NCI-H748 treated with DMSO at 0.1 percent for 48 hours (cell line): ENCODE measurements at regions not wholly inside any gene's neighbourhood (a gene's known extent, or its start where the extent isn't known, plus 50 kb on each side); places are given as distances from the start of the nearest gene placed in this dataset.
"Not testable (repeated sequence)": the region's sequence is repeated elsewhere in the genome, so short reads cannot be mapped to it uniquely, and the experiment has no call there.

Experiments
- DNase-seq: peaks from one replicate; lab custom pipeline; 2025; lab: John Stamatoyannopoulos, UW

DNA sequence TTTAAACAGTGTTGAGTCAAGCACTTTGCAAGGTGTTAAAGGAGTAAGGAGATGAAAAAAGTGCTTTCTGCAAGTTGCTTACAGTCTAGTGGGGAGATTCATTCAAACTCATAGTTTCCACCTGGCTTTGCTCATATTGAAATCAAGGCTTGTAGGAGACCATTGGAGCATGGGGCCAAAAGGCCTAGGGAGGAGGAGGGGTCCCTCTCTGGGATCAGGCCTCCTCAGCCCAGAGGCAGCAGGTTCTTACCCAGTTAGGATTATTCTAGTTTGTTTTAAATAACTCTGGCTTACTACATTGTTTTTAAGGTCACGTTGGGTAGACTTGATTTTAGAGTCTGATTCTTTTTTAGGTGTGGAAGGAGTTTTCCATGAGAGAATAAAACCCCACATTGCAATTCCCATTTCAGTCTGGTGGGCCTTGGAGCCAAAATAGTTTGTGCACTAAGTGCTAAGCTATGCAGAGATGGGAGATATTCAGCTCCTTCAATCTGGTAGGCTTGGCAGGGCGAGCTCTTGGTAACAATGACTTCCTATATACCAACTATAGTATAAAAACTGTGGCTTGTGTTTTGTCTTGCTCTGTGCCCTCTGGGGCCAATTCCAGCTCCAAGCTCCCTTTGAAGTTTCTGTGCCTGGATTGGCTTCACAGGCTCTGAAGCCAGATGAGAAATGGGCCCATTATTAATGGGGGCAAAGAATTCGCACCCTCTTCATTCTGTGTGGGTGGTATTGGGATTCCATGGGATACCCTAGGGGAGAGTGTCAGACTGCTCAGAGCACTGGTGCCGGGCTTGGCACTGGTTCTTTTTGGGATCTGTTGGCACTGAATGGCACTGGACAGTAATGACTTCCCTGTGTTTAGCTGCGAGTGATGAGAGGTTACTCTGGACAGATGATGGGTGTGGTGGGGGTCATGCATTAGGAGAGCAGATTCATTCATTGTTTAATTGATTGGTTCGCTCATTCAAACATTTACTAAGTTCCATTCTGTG lies 301.1 kb downstream of the MYCN start:
- no peak for DNase-seq

DNA sequence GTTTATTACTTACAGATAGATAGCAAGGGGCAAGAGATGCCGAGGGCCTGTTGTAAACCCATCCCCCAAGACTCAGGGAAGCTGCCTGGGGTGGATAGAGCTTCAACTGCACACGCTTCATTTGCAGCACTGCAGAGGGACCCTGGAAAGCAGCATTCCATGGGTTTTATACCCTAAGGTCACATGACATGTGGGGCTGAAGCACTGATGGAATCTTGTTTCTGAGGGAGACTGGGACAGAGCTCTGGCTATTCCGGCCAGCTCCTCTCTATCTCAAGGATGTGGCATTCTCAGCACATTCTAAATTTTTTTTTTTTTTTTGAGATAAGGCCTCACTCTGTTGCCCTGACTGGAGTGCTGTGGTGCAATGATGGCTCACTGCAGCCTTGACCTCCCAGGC lies 300.1 kb downstream of the MYCN start:
- DNase-seq, result no peak

DNA sequence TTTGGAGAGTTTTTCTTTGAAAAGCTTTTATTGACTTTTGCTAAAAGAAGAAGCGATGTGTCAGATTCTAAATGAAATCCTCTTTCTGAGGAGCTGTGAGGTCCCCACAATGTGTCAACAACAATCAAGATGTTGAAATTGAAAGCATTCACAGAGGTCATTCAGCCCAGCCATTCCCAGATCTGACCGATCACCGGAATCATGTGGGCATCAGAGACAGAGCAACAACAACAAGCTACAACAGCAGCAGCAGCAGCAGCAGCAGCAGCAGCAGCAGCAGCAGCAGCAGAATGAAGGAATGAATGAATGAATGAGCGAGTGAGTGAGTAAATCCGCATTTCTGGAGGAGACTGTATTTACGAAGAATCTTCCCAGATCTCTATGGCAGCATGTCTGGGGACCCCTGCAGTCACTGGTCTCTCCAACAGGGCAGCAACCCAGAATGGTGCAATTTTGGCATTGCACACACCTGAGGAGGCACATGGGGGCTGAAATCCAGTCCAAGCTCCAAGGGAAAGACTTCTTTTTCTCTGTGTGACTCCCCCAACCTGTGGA lies 299.0 kb downstream of the MYCN start:
- DNase-seq, result no peak

DNA sequence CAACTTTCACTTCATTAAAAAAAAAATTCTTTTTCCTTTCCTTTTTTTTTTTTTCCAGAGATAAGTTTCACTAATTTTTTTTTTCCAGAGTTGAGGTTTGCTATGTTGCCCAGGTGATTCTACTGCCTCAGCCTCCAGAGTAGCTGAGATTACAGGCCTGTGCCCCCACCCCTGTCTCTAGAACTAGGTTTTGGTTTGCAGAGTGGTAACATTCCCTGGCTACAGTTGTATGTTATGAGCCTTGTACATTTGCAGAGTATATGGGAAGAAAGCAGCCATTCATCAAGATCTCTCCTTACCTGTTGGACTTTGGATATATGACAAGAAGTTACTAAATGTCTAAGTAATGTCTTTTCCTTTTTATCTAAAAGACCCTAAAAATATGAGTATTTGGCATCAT lies 298.4 kb downstream of the MYCN start:
- no peak for DNase-seq

DNA sequence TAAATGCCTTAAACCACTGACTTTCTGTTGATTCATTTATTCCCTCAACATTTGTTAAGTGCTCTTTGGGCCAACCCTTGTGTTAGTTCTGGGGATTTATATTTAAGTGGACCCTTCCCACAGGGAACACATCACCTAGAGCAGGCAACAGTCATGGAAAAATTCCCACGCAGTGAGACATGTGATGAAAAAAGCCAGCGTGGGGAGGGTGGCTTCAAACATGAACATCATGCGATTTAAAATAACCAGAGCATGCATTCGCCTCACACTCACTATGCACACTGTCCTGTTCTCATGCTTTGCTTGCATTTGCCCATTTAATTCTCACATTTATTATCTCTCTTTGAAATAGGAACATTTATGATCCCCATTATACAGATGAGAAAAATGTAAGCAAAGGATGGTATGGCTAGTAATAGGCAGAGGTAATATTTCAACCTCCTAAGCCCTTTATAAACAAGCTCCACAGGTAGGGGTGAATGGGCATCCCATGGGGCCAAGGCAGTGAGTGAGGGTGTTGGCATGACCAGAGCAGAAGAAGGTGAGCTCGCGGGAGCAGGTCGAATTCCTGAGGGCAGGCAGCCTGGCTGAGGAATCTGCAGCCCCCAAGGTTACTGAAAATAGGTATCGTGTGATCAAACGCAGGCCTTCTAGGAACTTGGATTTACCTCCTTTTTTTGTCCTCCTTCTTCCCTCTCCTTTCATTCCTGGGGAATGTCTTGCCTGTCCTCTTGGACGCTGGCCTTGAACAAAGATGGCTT lies 297.8 kb downstream of the MYCN start:
- DNase-seq, result no peak

DNA sequence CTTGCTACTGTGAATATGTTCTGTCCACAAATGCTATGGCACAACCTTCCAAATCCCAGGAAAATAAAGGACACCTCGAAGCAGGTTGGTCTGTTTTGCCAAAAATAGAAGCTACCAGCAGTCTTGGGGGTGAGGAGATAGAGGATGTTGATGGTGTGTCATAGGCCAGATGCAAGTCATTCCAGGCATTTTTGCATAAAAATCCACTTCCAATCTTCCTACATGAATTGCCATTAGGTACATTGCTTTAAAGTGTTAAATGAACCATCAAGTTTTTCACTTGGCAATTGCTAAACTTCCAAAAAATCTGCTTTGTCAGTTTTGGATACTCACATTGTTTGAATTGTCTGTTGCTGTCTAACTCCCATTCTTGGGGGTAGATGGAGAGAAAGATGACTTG lies 295.4 kb downstream of the MYCN start:
- no peak for DNase-seq

DNA sequence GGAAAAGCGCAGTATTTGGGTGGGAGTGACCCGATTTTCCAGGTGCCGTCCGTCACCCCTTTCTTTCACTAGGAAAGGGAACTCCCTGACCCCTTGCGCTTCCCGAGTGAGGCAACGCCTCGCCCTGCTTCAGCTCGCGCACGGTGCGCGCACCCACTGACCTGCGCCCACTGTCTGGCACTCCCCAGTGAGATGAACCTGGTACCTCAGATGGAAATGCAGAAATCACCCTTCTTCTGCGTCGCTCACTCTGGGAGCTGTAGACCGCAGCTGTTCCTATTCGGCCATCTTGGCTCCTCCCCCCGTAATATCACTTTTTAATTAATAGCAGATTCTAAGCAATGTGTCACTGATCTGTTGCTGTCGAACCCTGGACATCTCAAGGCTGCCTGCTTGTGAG lies 294.9 kb downstream of the MYCN start:
- not testable (repeated sequence) for DNase-seq

DNA sequence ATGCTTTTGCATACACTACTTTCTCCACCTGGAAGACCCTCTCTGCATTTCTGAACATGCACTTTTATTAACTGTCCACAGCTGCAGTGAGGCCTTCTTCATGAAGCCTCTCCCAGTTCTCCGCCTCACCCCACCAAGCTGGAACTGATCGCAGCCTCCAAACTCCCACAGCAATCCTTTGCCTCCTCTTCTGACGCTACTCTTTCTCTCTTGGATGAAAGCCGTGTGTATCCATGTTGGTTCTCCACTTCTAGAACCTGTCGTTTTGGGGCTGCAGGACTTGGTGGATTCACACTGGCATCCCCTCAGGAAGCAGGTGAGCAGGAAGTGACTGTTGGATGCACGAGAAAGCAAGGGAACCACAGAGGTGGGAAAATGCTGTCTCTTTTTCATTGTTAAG lies 288.6 kb downstream of the MYCN start:
- DNase-seq, result no peak

DNA sequence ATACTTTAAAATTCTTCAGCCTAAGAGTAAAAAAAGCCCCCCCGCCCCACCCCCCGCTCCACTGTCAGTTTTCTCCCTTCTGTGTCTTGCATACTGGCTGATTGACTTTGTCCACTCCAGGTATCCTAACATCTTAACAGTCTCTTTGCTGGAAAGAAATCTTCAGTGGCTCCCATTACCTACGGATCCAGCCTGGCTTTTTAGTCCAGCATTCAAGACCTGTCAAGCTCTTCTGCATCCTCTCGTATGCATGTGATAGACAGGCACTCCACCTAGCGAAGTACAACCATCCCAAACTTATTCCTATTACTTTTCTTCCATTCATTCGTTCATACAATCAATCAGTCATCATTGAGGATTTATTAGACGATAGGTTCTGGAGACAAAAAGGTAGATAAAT lies 288.1 kb downstream of the MYCN start:
- DNase-seq, result no peak

DNA sequence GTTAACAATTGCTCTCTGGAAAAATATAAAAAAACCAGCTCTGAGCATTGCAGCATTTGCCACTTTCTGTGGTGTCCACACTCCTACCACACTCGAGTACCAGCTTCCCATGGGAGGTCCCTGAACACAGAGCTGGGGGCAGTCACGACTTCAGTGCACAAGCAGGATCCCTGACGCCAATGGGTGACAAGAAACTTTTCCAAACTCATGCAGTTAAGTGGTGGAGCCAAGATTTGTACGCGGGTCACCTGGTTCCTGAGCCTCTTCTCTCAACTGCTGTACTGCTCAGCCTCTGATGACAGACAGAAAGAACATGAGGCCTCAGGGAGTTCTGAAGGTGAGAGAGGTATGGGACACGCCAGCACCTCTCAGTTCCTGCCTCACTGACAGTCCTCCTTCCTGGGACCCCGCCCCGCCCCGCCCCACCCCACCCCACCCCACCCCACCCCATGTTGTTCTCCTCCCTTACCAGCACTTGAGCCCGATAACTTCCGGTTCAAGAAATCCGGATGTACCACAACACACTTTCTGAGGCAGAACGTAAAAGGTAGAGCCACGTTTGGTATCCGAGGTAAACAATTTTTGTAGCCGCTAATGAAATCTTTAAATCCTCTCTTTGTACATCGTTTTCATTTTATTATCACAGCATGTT lies 287.6 kb downstream of the MYCN start:
- DNase-seq, result no peak

DNA sequence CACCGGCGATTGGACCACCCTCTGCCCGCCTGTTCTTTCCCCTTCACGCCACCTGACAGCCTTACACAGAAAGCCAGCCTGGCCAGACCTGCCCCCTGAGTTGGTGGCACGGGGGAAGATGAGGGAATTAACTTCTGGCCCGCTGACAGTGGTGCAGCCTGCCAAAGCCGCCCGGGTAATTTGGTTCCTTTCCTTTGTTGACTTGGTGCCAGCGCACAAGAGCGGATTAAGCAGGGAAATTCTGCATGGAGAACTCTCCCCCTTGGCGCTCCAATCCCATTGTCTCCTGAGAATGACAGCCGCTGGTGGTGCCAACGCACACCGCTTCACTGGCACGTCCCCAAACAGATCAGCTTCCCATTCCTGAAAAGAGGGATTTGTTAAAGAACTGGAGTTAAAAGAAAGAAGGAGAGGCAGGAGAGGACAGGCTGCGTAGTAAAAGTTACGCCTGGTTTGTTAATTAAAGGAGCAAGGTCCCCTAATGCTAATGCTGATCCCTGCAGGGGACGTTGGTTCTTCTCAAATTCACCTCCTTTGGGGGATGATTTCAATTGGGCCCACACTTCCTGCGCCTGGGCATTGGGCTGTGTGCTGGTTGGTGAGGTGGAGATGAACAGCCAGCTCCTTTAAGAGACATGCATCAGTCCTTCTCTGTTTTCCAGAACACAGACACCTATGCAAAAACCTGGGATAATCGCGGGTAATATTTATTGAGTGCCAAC lies 286.8 kb downstream of the MYCN start:
- no peak for DNase-seq

DNA sequence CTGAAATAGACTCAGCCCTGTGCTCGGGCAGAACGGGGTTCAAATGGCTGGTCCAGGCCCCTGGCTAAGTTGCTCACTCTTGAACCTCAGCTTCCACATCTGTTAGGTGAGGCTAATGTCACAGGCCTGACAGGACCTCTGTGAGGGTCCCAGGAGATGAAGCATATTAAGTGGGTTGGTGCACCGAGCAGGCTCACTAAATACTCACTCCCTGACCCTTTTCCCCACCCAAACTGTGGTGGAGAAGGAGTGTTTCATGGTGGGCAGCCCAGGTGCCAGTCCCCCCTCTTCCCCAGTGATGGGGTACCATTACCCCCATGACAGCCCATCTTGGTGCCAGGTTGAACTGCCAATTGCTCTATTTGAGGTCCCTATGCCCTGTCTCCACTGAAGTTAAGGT lies 286.0 kb downstream of the MYCN start:
- DNase-seq, result no peak

DNA sequence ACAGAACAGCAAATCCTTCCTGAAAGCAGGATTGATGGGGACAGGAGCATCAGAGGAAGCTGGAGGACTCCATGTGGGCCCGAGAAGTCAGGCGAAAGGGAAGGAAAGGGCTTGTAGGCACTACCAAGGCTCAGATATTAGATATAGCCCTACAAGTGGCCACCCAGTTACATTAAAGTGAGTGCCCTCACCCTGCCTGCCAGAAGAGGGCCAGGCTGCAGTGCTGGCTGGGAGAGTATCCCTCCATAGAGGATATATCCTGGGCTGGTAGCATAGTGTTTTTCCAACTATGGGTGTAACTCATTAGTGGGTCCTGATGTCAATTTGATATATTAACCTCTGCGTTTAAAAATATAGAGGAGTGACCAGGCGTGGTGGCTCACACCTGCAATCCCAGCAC lies 285.2 kb downstream of the MYCN start:
- no peak for DNase-seq

DNA sequence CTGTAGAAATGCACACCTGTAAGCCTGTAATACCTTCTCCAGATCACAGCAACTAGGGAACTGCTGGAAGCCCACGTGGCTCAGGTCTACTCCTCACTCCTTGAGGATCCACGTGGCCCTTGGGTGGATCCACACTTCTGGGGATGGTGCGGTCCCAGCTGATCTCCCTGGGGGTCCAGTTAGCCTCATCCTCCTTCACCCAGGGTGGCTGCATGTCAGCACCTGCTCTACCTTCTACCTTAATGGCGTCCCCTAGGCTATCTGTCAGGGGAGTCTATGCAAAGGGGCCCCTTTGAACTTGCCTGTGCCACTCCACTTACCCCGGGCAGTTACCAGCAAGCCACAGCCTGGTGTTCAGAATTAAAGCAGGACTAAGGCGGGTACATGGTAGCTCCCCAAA lies 284.7 kb downstream of the MYCN start:
- no peak for DNase-seq

DNA sequence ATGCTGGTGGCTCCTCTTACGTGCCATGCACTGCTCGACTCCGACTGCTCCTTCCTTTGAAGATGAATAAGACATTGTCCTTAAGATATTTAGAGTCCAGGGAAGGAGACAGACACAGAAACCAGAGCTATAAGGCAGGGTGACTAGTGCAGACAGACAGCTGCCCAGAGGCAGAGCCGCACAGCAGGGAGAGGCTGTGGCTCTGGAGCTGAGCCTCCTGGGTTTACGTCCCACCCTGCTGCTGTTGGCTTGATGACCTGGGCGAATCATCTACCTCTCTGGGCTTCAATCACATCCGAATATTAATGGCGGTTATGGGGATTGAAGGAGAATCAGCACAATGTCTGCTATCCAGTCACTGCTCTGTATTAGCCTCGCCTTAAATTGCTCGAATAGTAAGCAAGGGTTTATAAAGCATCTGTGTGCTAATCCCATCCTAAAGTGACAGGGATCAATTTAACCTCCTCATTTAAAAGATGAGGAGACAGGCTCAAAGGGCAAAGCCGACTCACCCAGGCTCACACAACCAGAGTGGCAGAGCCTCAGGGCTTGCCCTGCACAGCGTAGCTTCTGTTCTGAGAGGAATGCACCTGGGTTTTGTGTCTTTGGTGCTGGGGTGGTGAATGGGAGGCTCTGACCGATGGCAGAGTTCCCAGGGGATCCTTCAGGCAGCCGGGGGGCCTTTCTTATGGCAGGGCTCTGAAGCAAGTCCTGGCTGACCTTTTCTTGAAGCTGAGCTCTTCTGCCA lies 284.1 kb downstream of the MYCN start:
- DNase-seq, result no peak

DNA sequence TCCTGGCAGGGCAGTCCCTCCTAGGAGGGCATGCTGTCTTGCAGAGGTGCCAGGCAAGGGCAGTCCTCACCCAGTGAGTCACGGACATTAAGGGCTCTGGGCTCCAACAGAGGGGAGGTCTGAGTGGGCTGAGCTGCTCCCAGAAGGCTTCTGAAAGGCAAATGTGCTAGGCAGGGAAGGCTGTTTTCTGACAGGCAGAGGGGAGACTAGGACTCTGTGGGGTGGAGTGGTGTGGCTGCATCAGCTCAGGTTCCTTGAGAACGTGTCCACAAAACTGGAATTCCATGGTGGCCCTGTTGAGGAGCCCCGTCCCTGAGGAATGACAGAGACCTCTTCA lies 283.5 kb downstream of the MYCN start:
- no peak for DNase-seq

DNA sequence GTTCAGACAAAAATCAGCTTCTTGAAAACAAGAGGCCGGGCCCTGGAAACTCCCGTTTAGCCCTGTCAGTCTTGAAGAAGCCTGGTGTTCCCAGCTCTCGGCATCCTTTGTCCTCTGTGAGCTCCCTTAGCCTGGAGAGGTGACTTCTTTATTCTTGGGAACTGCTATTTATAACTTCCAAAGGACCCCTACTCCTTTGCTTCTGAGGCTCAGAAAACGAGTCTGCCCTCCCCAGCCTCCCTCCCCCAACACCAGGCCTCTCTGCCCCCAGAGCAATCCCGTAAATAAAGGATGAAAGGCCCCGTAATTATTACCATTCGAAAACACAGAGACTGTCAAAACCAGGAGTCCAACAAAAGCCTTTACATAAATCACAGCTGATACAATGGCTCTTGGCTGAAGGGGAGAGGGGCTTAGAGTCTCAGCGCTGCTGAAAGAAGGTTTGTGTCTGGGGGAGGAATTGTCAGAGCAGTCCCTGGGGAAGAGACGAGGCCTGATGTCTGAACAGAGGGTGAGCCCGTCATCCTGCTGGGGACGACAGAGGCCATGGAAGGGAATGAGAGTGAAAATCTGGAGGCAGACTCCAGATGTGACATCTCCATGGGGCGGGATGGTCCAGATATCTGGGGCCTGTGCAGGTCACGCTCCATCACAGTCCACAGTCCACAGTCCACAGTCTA lies 283.0 kb downstream of the MYCN start:
- DNase-seq, result no peak

DNA sequence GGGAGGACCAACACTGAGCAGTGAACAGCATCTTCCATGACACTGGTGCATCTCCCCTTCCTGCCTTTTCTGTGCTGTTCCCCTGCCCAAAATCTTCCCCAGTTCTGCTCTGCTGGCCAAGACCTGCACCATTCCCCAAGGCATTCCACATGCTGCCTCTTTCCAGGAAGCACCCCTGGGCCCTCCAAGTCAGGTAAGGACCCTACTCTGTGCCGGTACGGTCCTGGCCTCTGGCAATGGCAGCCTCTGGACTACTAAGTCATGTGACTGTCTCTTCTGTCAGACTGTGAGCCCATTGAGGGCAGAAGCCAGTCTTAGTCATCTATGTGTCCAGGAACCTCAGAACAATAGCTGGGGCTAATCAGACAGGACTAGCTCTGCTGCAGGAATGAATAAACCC lies 282.0 kb downstream of the MYCN start:
- no peak for DNase-seq

DNA sequence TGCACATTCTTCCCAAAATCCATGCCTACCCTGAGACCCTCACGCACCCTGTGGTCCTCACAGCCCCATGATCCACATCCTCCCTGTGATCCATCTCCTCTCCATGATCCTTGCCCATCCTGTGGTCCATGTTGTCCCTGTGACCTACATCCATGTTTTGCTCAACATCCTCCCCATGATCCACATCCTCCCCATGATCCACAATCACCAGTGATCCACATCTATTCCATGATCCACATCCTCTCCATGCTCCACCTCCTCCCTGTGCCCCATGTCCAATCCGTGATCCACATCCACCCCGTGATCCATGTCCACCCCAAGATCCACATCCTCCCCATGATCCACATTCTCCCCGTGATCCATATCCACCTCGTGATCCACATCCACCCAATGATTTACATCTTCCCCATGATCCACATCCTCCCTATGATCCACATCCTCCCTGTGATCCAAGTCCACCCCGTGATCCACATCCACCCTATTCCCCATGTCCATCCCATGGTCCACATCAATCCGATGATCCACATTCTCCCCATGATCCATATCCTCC lies 281.2 kb downstream of the MYCN start:
- no peak for DNase-seq

DNA sequence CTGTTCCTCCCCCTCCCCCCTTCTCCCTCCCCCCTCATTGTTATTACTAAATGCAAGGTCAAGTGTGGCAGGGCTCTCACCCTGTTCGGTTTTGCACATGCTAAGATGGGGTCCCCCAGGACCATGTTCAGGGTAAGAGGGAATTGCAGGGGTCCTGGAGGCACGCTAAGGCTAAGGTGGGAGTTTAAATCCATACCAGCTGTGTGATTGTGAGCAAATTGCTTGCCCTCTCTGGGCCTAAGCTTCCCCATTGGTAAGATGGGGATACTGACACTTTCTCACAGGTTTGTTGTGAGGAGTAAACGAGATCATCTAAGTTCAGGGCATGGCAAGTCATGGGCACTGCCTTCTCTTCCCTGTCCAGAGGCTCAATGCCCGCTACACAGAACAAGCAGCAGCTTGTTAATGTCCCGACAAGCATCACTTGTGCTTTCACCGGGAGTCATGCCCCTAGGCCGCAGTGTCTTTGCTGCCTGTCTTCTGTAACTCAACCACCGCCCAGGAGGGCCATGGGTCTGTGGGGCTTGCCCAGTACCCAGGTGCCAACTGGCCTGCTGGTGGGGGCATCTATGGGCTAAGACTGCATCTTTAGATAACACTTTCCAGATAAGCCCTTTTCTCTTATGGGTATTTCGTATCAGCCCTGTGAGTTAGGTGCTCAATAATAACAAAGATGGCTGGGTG lies 279.1 kb downstream of the MYCN start:
- no peak for DNase-seq
